T-helper 2 cell treated with Interferon-gamma antibody and Interleukin-4, amounts not matched to agents 100 ng/mL and 5 ng/mL, for 36 hours (primary cell): ENCODE measurements at regions not wholly inside any gene's neighbourhood (a gene's known extent, or its start where the extent isn't known, plus 50 kb on each side); places are given as distances from the start of the nearest gene placed in this dataset.

ENCODE experiments used
- intact Hi-C: fragments of 100-400 bp; cut with micrococcal nuclease; formaldehyde crosslinking; loops from one replicate; pipeline ENCODE4 v1.15.1; 2023

GRCh38 chr1:81443288-81443687 lies 357.4 kb upstream of the ADGRL2 start:
- intact Hi-C loops: no loop called here

GRCh38 chr1:81439046-81439823 lies 361.5 kb upstream of the ADGRL2 start:
- intact Hi-C loops: no loop called here

GRCh38 chr1:81437649-81438048 lies 363.1 kb upstream of the ADGRL2 start:
- intact Hi-C loops: no loop called here

- intact Hi-C loops: no loop called here
These were observed 363.5 kb upstream of the ADGRL2 start for GRCh38 chr1:81437213-81437612.

- intact Hi-C loops: no loop called here
These were observed 365.6 kb upstream of the ADGRL2 start for GRCh38 chr1:81435175-81435574.

- intact Hi-C loops: no loop called here
These were observed 367.1 kb upstream of the ADGRL2 start for GRCh38 chr1:81433676-81434075.

- intact Hi-C loops: no loop called here
These were observed 368.1 kb upstream of the ADGRL2 start for GRCh38 chr1:81432654-81433109.

GRCh38 chr1:81432059-81432458 lies 368.7 kb upstream of the ADGRL2 start:
- intact Hi-C loops: no loop called here

GRCh38 chr1:81431624-81432000 lies 369.1 kb upstream of the ADGRL2 start:
- intact Hi-C loops: no loop called here

GRCh38 chr1:81430955-81431623 lies 369.6 kb upstream of the ADGRL2 start:
- intact Hi-C loops: no loop called here

- intact Hi-C loops: no loop called here
These were observed 370.3 kb upstream of the ADGRL2 start for GRCh38 chr1:81430236-81430938.

- intact Hi-C loops: no loop called here
These were observed 371.7 kb upstream of the ADGRL2 start for GRCh38 chr1:81428998-81429397.

GRCh38 chr1:81424816-81425215 lies 375.9 kb upstream of the ADGRL2 start:
- intact Hi-C loops: no loop called here

GRCh38 chr1:81424061-81424460 lies 376.7 kb upstream of the ADGRL2 start:
- intact Hi-C loops: no loop called here

GRCh38 chr1:81420760-81421159 lies 380.0 kb upstream of the ADGRL2 start:
- intact Hi-C loops: no loop called here

- intact Hi-C loops: no loop called here
These were observed 386.2 kb upstream of the ADGRL2 start for GRCh38 chr1:81414488-81415015.

GRCh38 chr1:81412954-81413353 lies 387.8 kb upstream of the ADGRL2 start:
- intact Hi-C loops: no loop called here

GRCh38 chr1:81410941-81411340 lies 389.8 kb upstream of the ADGRL2 start:
- intact Hi-C loops: no loop called here

GRCh38 chr1:81410351-81410750 lies 390.4 kb upstream of the ADGRL2 start:
- intact Hi-C loops: no loop called here

- intact Hi-C loops: no loop called here
These were observed 390.9 kb upstream of the ADGRL2 start for GRCh38 chr1:81409780-81410274.

- intact Hi-C loops: no loop called here
These were observed 391.5 kb upstream of the ADGRL2 start for GRCh38 chr1:81409262-81409661.

- intact Hi-C loops: no loop called here
These were observed 392.3 kb upstream of the ADGRL2 start for GRCh38 chr1:81408419-81408818.
